Activated CD8-positive, alpha-beta T cell treated with anti-CD3 and anti-CD28 coated beads for 36 hours (primary cell): ENCODE measurements at regions not wholly inside any gene's neighbourhood (a gene's known extent, or its start where the extent isn't known, plus 50 kb on each side); places are given as distances from the start of the nearest gene placed in this dataset.
"Not testable (repeated sequence)": the region's sequence is repeated elsewhere in the genome, so short reads cannot be mapped to it uniquely, and the experiment has no call there.

Source experiments
- ATAC-seq: fragments of 200-7000 bp; cut with Tn5 transposase; one replicate; pipeline ENCODE4 v1.10.0; 2021; ENCODE audit warnings: mild to moderate bottlenecking, moderate library complexity
- CTCF ChIA-PET: fragments of 350-600 bp; sonication (Branson Sonifier 250); formaldehyde crosslinking; loops from one replicate; lab custom pipeline; 2021; ENCODE audit warnings: antibody characterized with exemption; lab: Charles Lee
- POLR2A ChIA-PET: fragments of 350-600 bp; sonication (Branson Sonifier 250); formaldehyde crosslinking; loops from one replicate; lab custom pipeline; 2021; ENCODE audit warnings: antibody characterized with exemption; lab: Charles Lee
- DNase-seq: peaks from one replicate; pipeline ENCODE4 v3.0.0-alpha.2; 2020
- H3K27ac Mint-ChIP-seq: one replicate; pipeline ENCODE4 v1.8.0; 2021; ENCODE audit warnings: mild to moderate bottlenecking, mixed read lengths
- H3K27me3 Mint-ChIP-seq: one replicate; pipeline ENCODE4 v1.8.0; 2021; ENCODE audit warnings: mixed read lengths
- H3K36me3 Mint-ChIP-seq: one replicate; pipeline ENCODE4 v1.8.0; 2021; ENCODE audit warnings: low read depth, mixed read lengths
- H3K4me1 Mint-ChIP-seq: one replicate; pipeline ENCODE4 v1.8.0; 2021; ENCODE audit warnings: low read depth, mixed read lengths
- H3K4me3 Mint-ChIP-seq: one replicate; pipeline ENCODE4 v1.8.0; 2021; ENCODE audit warnings: mild to moderate bottlenecking, moderate library complexity, mixed read lengths
- H3K9me3 Mint-ChIP-seq: one replicate; pipeline ENCODE4 v1.8.0; 2021; ENCODE audit warnings: mixed read lengths
- CTCF ChIP-seq: fragments of 200-600 bp; IDR thresholded peaks from one replicate; pipeline ENCODE4 v1.8.0; 2022; ENCODE audit warnings: antibody characterized with exemption, mild to moderate bottlenecking
- intact Hi-C: fragments of 100-400 bp; cut with micrococcal nuclease; formaldehyde crosslinking; loops from one replicate; pipeline ENCODE4 v1.10.0; 2022

- Mint-ChIP-seq H3K4me3 (no peak overlapping the region), H3K27ac (no peak overlapping the region), H3K27me3 (peaks cover 1% of the 10 kb centered on the region), H3K9me3 (no peaks in the 10 kb centered on the region), H3K4me1 (no peaks in the 10 kb centered on the region), H3K36me3 (no peaks in the 10 kb centered on the region)
- no peak for DNase-seq
- CTCF ChIA-PET = interaction anchor here (0.7 kb wide), 1 partner anchor 12 kb away, joined by 3 read pairs; no protein-coding TSS in a partner anchor
- POLR2A ChIA-PET = no interaction called here
- intact Hi-C loops = no loop called here
- no peak for ATAC-seq
- no peak for TF ChIP-seq CTCF
These were observed 643.4 kb downstream of the QKI start for GRCh38 chr6:164057876-164058275.

- ATAC-seq (no peak), DNase-seq (no peak)
- no peak for TF ChIP-seq CTCF
- ChIA-PET POLR2A (no interaction called here), CTCF (no interaction called here)
- Mint-ChIP-seq H3K27me3 (peaks cover 2% of the 10 kb centered on the region), H3K4me1 (no peaks in the 10 kb centered on the region), H3K36me3 (no peaks in the 10 kb centered on the region), H3K27ac (no peak overlapping the region), H3K9me3 (no peaks in the 10 kb centered on the region), H3K4me3 (no peak overlapping the region)
- intact Hi-C loops = no loop called here
These were observed 636.9 kb downstream of the QKI start for GRCh38 chr6:164051427-164051826.

- Mint-ChIP-seq H3K4me3 (no peak overlapping the region), H3K27me3 (peaks cover 2% of the 10 kb centered on the region), H3K9me3 (no peaks in the 10 kb centered on the region), H3K27ac (no peak overlapping the region), H3K4me1 (no peaks in the 10 kb centered on the region), H3K36me3 (no peaks in the 10 kb centered on the region)
- no peak for TF ChIP-seq CTCF
- intact Hi-C loops = no loop called here
- POLR2A ChIA-PET = no interaction called here
- DNase-seq (no peak), ATAC-seq (no peak)
- CTCF ChIA-PET = no interaction called here
These were observed 635.0 kb downstream of the QKI start for GRCh38 chr6:164049517-164049988.

GRCh38 chr6:164048840-164049516 is 634.5 kb downstream of the QKI start:
- H3K9me3 Mint-ChIP-seq = no peaks in the 10 kb centered on the region
- peaks cover 2% of the 10 kb centered on the region for H3K27me3 Mint-ChIP-seq
- no peak for ATAC-seq
- no peaks in the 10 kb centered on the region for H3K36me3 Mint-ChIP-seq
- no peaks in the 10 kb centered on the region for H3K4me1 Mint-ChIP-seq
- intact Hi-C loops = no loop called here
- TF ChIP-seq CTCF = no peak
- DNase-seq = no peak
- CTCF ChIA-PET = no interaction called here
- H3K27ac Mint-ChIP-seq = no peak overlapping the region
- POLR2A ChIA-PET = no interaction called here
- H3K4me3 Mint-ChIP-seq = no peak overlapping the region

- no peaks in the 10 kb centered on the region for H3K4me1 Mint-ChIP-seq
- H3K9me3 Mint-ChIP-seq = peaks cover 2% of the 10 kb centered on the region
- H3K4me3 Mint-ChIP-seq = no peak overlapping the region
- no peak for ATAC-seq
- ChIA-PET POLR2A (no interaction called here), CTCF (no interaction called here)
- H3K27ac Mint-ChIP-seq = no peak overlapping the region
- no peak for TF ChIP-seq CTCF
- no peaks in the 10 kb centered on the region for H3K36me3 Mint-ChIP-seq
- DNase-seq = no peak
- H3K27me3 Mint-ChIP-seq = peaks cover 3% of the 10 kb centered on the region
- intact Hi-C loops = no loop called here
These were observed 630.6 kb downstream of the QKI start for GRCh38 chr6:164045082-164045481.

GRCh38 chr6:164043656-164044055 is 629.1 kb downstream of the QKI start:
- H3K9me3 Mint-ChIP-seq, ATAC-seq: not testable (repeated sequence)

More at GRCh38 chr6:164043656-164044055, 629.1 kb downstream of the QKI start:
- DNase-seq, intact Hi-C loops, H3K4me3 Mint-ChIP-seq, POLR2A ChIA-PET, H3K4me1 Mint-ChIP-seq, H3K36me3 Mint-ChIP-seq, H3K27ac Mint-ChIP-seq, CTCF ChIA-PET, H3K27me3 Mint-ChIP-seq: not testable (repeated sequence)
